NCI-H1694 treated with DMSO at 0.1 percent for 48 hours (cell line): ENCODE measurements at regions not wholly inside any gene's neighbourhood (a gene's known extent, or its start where the extent isn't known, plus 50 kb on each side); places are given as distances from the start of the nearest gene placed in this dataset.
"Not testable (repeated sequence)": the region's sequence is repeated elsewhere in the genome, so short reads cannot be mapped to it uniquely, and the experiment has no call there.

Experiments used
- DNase-seq: peaks from one replicate; lab custom pipeline; 2025; lab: John Stamatoyannopoulos, UW

GRCh38 chr13:109398071-109398470 is 388.3 kb downstream of the IRS2 start:
- not testable (repeated sequence) for DNase-seq

DNA sequence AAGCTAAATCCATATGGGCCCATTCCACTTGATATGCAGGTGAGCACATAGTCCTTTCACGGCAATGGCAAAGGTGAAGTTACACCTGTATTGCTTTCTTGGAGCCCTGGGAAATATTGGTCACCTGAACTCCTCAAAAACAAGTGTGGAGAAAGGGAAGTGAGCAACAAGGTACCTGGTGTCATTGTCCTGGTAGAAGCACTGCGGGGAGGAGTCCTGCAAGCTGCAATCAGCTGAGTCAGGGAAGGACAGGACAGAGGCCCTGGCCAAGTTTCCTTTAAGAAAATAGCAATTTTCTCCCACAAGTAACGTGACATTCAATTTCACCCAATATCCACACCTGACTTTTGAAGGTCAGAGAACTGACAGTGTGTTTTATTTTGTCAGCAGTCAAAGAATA is 389.1 kb downstream of the IRS2 start:
- no peak for DNase-seq

- DNase-seq: no peak
Measured at GRCh38 chr13:109396266-109396665, 390.1 kb downstream of the IRS2 start.

- no peak for DNase-seq
Measured at GRCh38 chr13:109395014-109395413, 391.4 kb downstream of the IRS2 start.

GRCh38 chr13:109394311-109394988 is 391.9 kb downstream of the IRS2 start:
- DNase-seq: no peak

- no peak for DNase-seq
Measured at GRCh38 chr13:109393045-109393444, 393.3 kb downstream of the IRS2 start.

GRCh38 chr13:109390391-109390790 is 396.0 kb downstream of the IRS2 start:
- no peak for DNase-seq

- no peak for DNase-seq
Measured at GRCh38 chr13:109389892-109390345, 396.5 kb downstream of the IRS2 start.

DNA sequence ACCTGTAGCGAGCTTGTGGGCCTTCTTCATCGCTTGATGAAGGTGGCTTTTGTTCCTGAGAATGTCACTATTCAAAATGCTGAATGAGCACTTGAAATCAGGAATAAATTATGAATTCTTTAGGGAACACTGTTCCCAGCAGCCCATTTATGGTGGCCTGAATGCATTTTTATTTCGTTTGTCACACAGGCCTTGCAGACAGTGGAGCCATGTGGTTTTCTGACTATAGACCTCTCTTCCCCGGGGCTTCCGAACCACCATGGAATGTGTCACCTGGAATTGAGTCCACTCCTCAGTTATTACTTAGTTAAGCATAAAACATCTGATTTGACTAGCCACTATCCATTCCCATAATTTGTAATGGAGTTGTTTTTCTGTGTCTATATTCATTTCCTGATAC is 396.9 kb downstream of the IRS2 start:
- no peak for DNase-seq

GRCh38 chr13:109387471-109387870 is 398.9 kb downstream of the IRS2 start:
- DNase-seq: no peak

GRCh38 chr13:109385242-109385560 is 401.2 kb downstream of the IRS2 start:
- no peak for DNase-seq

- DNase-seq: no peak
Measured at GRCh38 chr13:109384491-109385241, 401.7 kb downstream of the IRS2 start.

GRCh38 chr13:109383683-109384082 is 402.7 kb downstream of the IRS2 start:
- no peak for DNase-seq

- DNase-seq: no peak
Measured at GRCh38 chr13:109381546-109382180, 404.7 kb downstream of the IRS2 start.

DNA sequence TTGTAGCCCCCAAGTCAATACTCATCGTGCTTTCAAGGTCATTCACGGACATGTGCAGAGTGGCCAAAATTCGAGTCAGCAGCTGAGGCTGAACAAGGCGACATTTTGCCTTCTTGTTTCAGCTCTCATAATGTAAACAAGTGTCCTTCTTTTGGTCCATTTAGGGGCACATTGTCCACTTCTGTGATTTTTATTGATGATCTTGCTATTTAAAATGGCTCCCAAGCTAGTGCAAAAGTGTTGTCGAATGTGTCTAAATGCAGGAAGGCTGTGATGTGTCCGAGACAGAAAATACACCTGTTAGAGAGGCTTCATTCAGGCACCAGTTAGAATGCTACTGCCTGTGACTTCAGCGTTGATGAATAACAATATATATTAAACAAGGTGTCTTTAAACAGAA is 405.9 kb downstream of the IRS2 start:
- no peak for DNase-seq

GRCh38 chr13:109379930-109380329 is 406.5 kb downstream of the IRS2 start:
- DNase-seq: no peak

- no peak for DNase-seq
Measured at GRCh38 chr13:109376936-109377335, 409.4 kb downstream of the IRS2 start.

DNA sequence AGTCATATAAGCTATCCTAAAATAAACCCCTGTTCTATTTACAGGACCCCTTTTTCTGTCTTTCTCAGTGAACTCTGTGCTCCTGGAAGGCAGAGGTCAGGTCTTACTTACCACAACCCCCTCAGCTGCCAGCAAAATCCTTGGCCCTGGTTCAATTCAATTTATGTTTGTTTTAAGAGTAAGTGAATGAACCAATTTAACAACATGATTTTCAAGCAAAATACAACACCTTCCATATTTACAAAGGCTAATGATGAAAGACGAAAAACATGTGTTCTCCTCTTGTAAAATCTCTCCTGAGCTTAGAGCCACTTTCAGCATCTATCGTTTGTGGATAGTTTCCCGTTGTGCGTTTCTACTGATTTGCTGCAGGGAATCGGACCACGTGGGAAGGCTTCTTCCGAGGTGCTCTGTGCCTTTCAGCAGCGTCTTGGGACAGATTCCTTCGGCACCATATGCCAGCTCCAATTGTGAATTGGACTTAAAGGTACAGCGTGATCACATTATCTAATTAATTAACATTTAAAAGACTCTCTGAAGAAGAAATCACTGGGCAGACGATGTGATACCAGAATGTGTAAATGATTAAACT is 411.7 kb downstream of the IRS2 start:
- no peak for DNase-seq

DNA sequence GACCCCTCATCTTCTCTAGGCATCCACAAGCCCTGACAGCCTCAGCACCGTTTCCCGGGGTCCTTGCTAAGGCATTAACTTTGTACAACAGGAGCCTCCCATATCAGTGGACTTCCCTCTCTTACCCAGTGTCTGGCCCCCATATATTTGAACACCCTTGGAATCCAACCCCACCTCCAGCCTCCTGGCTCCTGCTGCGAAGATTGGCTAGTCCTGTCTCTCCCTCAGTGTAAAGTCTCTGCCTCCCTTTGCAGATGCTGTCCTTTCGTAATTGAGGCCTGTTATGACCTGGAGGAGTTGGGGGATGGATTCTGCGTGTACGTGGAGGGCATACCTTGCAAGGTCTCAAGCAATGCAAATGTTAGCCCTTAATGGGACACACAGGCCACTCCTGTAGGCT is 413.7 kb downstream of the IRS2 start:
- DNase-seq: no peak

DNA sequence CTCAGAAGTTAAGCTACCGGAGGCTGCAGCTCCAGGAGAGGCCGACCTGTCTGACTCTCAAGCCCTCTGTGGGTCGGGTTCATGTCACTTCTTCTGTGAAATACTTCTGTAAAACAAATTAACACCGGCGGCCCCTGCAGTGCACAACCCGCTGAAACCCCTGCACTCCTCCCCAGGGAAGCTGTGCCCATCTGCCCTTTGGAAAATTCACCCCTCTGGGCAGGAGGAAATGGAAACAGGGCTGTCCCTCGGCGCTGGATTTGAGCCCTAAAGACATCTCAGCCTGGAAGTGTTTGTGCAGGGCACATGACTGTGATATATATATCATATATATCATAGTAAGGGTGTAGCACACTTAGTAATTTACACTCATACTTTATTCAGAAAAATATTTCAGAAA is 415.3 kb downstream of the IRS2 start:
- DNase-seq: no peak

- DNase-seq: no peak
Measured at GRCh38 chr13:109370496-109370895, 415.9 kb downstream of the IRS2 start.

DNA sequence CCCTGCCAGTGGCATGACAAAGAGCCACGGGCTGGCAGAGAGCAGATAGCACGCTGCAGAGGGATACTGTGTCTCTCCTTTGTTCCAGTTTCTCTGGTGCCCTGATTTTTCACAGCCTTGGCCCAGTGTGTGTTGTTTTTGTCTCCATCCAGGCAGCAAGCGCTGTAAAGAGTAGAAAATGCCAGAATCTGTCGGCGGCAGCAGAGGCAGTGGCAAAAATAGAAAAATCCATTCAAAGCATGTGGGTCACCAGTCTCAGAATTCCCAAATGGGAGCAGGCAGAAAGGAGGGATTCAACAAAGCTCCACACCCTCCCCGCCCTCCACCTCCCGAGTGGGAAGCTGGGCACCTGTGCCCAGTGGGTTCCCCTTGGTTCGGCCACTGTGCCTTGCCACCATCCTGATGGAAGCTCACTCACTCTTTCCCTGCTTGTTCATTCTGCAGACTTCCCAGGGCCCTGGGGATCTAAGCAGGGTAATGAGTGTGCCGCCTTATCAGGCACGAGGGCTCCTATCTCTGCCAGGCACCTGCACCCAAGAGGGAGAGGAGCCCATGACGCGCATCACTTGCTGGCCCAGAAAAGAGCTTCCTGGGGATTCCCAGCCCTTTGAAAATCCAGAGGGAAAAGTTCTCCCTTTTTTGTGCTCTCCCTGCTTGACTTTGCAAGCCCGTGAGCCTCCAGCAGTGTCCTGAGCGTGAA is 416.9 kb downstream of the IRS2 start:
- DNase-seq: no peak
